ENCODE measurements at regions not wholly inside any gene's neighbourhood (a gene's known extent, or its start where the extent isn't known, plus 50 kb on each side); places are given as distances from the start of the nearest gene placed in this dataset.

DNA sequence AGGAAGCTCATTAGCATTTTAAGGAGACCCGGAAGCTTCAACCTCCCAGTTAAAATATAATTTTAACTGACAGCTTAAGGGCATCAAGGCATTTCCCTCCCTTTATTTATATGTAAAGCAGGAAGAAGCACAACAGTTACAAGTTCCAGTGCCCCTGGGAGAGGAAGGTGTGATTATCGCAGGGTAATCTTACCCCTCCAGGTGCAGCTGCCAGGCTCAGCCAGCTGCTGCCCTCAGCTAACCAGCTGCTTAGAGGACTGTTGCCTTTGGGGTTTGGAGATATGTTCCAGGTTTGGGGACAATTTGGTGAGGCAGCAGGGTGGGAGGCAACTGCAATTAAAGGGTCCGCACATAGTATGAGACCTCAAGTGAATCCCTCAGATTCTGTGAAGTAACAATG, 55.3 kb upstream of the SETBP1 start:
- TF ChIP-seq, protein P1, sequence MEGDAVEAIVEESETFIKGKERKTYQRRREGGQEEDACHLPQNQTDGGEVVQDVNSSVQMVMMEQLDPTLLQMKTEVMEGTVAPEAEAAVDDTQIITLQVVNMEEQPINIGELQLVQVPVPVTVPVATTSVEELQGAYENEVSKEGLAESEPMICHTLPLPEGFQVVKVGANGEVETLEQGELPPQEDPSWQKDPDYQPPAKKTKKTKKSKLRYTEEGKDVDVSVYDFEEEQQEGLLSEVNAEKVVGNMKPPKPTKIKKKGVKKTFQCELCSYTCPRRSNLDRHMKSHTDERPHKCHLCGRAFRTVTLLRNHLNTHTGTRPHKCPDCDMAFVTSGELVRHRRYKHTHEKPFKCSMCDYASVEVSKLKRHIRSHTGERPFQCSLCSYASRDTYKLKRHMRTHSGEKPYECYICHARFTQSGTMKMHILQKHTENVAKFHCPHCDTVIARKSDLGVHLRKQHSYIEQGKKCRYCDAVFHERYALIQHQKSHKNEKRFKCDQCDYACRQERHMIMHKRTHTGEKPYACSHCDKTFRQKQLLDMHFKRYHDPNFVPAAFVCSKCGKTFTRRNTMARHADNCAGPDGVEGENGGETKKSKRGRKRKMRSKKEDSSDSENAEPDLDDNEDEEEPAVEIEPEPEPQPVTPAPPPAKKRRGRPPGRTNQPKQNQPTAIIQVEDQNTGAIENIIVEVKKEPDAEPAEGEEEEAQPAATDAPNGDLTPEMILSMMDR (conservative IDR thresholded peaks at IDR 0.05), result no peak
- no peak for TF ChIP-seq ZFX (IDR thresholded peaks at IDR 0.05)
